ENCODE measurements at regions not wholly inside any gene's neighbourhood (a gene's known extent, or its start where the extent isn't known, plus 50 kb on each side); places are given as distances from the start of the nearest gene placed in this dataset.

DNA sequence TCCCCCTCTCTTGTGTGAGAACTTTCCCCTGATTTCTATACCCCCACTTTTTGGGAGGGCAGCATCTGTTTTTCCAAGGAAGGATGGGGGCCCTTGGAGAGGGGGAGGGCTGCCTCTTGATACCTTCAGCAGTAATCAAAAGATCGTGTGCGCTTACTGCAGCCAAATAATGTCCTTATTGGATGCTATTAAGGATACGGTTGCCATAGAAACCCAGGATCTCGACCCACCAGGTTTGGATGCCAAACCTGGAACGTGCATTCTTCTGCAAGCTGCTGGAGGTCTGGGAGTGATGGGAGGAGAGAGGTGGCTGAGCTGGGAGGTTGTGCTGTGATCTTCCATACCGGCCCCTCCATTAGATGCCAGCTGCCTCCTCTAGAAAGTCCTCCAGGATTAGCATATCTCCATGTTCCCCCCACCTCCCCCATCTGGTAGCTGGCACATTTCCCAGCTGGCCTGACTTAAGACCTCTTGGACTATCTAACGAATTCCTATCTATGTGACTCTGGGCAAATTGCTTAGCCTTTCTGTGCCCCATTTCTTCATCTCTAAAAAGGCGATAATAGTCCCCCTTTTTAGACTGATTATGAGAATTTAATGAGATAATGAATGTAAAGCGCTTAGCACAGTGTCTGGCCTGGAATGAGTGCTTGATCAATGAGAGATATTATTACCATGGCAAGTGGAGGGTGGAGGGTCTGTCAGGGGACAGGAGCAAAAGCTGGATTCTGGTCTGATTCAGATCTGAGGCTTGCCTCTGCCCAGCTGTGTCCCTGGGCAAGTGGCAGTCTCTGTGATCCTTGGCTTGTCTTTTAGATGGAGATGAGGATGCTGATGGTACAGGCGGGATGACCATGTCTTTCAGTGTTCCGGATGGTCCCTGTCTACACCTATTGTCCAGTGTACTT is 78.5 kb upstream of the PCBD1 start:
- no peak for DNase-seq (ENCODE audit: low read depth)

DNA sequence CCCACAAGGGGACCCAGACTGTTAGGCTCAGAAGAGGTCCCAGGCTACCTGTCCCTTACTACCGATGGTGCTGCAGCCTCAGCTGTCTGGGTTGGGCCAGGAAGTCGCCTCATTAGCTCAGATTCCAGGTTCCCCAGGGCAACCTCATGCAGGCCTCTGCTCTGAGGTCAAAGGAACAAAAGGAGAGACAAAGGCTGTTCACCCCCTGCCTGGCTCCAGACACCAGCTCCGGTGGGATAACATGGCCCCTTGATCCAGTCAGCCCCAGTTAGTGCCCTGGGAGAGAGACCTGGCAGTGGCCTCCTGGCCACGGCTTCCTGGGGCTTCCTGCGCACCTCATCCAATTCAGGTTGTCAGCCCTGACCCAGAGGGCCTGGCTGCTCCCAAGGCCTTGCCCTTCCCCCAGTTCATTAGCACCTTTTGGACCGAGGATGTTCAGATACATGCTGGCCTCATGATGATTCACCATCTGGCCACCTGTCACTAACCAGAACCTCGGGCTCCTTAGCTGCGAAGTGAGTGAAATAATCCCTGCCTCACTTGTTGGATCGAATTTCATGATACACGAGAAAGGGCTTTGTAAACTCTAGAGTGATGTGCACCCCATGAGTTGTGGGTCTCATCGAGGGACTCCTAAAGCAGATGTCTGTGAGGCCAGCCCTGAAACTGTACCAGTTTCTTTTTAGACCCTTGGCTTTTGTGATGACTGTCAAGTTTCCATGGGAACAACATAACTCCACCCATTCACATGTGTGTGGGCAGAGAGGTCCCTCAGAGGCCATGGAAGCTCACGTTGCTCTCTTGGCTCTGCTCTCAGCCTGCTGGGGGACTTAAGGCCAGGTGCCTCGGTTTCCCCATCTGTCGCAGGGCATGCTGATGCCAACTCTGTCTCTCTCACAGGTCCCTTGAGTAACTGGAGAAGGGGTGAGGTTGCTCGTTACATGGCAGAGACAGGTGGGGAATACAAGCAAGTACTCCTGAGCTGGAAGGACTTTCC is 79.5 kb upstream of the PCBD1 start:
- DNase-seq (ENCODE audit: low read depth), result no peak

DNA sequence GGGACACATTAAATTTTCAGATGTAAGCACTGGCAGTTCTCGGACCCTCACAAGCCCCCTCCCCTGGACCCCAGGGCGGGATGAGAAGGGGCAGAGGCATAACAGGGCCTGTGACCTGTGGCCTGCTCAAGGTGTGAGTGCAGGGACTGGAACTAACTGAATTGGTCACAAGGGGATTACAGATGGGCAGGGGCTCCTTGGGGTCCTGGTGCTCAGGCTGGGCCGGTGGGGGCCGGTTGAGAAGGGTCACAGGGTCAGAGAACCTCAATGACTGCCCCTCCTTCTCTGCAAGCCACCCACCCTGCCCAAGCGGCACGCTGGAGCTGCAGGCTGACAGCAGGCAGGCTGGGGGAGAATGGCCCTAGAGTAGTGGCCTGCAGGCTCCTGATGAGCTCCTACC is 80.8 kb upstream of the PCBD1 start:
- DNase-seq (ENCODE audit: low read depth), result no peak

DNA sequence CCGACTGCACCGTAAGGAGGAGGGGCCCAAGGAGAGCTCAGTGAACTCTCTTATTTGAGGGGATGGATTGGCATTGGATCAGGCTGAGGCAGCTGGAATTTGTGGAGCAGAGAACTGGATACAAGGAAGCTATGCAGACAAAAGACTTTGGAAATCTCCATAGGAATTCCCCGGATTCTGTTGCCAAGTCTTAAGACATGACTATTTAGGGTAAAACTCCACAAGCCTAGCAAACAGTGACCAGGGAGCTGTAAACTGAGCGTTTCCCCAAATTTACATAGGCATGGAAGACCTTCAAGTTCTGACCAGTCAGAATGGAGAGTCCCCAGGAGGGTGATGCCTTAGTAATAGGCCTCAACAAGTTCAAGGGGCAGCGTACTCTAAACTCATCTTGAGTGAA is 82.5 kb upstream of the PCBD1 start:
- no peak for DNase-seq (ENCODE audit: low read depth)

DNA sequence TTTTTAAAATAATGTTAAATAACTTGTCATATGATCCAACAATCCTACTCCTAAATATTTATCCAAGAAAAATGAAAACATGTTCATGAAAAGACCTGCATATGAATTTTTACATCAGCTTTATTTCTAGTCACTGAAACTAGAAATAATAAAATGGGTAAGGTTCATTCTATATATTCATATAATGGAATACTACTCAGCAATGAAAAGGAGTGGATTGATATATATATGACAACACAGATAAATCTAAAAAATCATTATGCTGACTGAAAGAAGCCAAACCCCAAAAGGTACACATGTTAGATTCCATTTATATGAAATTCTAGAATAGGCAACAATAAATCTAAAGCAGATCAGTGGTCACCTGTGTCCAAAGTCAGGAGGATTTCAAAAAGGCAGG is 84.9 kb upstream of the PCBD1 start:
- DNase-seq (ENCODE audit: low read depth), result no peak

DNA sequence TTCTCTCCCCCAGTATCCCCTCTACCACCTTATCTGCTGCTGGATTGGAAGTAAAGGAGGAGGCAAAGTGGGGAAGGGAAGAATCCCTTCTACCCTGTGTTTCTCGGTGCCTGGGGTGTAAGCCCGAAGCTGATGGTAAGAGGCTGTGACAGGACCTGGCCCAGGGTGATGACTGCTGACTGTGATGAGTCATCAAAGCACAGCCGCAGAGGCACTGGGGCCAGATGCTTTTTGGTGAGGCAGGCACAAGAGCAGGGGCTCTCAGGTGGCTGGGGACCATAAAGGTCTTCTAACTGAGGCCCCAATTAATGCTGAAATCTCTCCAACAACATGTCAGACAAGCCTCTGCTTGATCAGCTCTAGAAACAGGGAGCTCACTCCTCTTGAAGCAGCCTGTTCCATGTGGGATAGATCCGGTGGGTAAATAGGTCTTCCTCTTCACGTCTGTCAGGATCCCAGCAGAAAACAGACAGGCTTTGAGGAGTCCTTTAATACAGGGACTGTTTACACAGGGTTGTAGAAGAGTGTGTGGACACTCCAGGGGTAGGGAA is 86.1 kb upstream of the PCBD1 start:
- no peak for DNase-seq (ENCODE audit: low read depth)

DNA sequence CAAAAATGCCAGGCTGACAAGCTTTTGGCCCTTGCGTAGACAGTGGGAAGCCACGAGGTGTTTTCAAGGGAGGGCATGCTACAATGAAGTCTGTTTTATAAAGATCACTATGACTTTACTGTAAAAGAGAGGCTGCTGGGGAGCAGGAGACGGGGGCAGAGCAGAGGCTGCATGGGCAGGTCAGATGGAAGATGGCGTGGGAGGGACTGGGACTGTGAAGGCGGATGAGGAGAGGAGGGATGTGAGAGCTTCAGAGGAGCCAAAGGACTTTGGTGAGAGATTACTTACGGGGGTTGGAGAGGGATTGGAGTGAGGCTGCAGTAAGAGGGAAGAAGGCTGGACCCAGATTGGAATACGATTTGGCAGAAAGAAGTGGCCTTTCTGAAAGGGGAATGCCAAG is 86.6 kb upstream of the PCBD1 start:
- no peak for DNase-seq (ENCODE audit: low read depth)

DNA sequence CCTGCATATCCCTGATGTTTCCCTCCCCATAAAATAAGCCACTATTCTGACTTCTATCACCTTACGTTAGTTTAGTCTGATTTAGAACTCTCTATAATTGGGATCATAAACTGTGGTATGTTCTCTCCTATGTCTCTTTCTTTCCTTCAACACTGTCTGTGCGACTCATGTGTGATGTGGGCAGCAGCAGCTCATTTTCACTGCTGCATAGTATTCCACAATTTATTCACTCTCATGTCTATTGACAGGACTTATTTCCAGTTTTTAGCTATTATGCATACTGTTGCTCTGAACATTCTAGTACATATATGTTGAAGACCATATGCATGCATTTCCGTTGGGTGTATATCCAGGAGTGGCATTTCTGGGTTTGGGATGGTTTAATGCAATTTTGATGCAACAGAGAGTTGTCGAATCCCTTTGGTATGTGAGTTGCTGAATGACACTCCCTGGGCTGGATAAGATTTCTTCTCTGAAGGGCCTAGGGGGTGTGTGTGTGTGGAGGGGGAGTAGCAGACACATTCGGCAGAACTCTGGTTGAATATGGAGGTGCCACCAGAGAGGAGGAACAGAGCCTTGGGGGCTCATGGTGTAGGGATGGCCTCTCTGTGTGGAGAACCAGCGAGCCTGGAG is 87.8 kb upstream of the PCBD1 start:
- DNase-seq (ENCODE audit: low read depth), result no peak

DNA sequence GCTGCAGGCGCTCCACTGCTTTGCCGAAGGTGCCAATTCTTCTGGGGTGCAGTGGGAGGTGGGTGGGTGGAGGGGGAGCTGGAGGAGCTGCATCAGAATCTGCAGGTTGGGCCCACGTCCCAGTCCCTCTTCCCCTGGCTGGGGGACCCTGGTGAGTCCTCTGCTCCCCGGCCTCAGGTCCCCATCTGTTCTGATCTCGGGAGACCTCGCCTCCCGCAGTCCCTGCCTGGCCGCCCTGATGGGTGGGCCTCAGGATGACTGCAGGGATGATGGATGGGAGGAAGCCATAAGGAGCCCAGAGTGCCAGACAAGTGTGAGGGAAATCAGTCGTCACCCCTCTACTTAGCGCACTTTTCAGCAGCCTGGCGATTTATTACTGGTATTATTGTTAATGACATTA is 89.3 kb upstream of the PCBD1 start:
- DNase-seq (ENCODE audit: low read depth), result no peak

DNA sequence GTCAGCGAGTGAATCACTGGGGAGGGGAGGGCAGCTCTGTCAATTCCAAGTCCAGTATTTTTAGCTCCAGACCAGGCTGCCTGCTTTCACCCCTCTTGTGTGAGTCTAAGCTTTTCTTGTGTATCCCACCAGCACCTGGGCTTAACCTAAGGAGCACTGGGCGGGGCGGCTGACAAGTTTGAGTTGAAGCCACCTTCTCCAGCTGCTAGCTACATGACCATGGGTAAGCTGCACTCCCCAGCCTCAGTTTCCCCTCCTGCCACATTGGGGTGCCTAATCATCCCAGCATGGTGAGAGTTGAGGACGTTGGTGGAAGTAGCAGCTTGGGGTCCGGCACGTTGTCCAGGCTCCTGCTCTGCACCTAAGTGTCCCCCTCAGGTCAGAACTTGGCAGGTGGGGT is 89.8 kb upstream of the PCBD1 start:
- no peak for DNase-seq (ENCODE audit: low read depth)

DNA sequence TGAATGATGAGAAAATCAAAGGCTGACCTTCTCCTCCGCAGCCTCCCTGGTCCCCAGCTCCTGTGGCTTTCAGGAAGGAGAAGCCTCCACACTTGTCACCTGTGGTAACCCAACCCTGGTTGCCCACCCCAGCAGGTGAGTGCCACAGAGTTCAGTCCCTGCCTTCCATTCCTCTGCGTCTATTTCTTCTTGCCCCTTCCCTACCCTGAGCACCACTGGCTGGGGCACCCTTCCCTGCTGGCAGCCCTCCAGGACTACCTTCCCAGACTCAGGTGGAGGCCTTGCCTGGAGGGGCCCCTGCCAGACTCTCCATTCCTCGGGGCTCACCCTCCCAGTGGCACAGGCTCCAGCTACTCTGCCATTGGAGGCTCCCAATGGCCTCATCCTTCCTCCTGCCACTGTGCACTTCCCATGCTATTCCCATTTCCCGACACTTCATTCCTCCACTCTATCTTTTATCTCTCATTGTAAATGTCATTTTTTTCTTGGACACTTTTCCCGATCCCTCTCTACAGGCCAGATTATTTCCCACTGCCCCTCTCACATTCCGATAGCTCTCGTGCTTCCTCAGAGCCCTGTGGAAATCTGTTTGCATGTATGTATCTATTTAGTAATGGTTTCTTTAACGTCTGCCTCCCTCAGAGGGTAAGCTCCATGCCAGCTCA is 90.6 kb upstream of the PCBD1 start:
- no peak for DNase-seq (ENCODE audit: low read depth)

DNA sequence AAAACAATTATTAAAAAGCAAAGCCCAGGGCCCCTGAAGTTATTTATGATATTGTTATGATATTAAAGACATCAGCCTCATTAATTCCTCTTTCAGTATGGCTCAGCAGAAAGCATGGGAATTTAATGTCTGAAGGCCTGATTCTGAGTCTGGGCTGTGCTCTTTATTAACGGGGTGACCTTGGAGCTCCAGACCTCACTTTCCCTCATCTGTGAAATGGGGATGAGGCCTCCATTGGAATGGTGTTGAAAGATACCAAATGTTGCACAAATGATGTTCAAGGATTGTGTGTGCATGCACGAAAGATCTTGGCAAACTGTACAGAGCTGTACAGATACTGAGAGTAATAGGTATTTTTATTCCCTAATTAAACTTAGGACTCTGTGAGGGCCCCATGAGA is 92.3 kb upstream of the PCBD1 start:
- DNase-seq (ENCODE audit: low read depth), result no peak

DNA sequence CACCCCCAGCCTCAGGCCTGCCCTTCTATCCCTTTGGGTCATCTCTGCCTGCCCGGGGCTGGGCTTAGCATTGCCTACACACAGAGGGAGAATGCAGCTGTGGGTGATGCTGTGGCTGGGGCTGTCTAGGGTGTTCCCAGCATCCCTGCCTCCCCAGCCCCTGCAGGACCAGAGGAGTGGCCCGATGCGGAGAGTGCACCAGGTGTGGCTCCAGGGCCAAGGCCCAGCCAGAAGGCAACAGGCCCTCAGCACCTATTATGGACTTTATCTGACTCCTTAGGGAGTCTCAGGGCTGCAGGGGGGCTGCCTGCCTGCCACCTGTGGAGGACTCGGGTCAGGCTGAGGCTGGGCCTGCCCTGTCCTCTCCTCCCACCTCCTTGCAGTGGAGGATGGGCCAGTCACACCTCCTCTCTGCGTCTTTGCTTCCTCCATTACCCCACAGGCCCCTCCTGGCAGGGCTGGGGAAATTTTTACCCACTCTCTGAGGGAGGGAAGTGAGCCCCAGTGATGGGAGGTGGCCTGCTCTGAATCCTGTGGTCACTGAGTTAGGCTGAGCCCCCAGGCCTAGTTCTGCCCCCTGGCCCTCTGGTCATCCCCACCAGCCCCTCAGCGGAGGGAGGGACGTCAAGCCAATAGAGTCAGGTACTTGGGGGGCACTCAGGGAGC is 92.9 kb upstream of the PCBD1 start:
- no peak for DNase-seq (ENCODE audit: low read depth)

DNA sequence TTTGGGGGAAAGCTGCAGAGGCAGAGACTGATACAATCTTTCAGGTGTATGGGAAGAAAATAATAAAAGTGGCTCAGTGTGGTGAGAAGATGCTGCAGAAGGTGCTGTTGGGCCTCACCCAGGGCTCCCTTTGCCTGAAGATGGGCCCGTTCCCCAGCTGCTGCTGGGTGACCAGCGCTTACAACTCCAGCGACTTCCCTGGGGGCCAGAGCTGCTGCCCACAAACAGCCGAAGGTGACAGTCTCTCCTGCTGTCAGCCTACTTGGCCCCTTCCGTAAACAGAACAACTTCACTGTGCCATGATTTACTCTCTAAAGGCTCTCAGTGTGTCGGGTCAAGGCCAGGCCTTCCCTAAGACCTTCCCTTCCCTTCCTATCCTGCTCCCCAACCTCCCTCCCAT is 93.6 kb upstream of the PCBD1 start:
- no peak for DNase-seq (ENCODE audit: low read depth)

DNA sequence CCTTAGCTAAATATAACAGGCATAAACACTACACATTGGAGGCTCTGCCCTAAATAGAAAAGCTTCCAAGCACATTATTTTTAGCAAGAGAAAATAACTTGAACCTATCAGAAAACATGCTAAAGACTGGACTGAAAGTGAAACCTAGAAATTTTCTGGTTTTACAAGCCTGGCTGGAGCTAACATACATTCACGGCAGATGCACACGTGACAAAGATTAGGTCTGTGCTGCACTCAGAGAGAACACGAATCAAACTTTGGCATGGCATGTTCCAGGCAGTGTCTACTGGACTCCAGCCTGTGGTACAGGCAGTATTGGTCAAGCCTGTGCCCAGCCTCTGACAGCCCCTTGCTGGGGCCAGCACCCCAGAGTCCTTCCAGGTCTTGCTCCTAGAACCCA is 94.1 kb upstream of the PCBD1 start:
- no peak for DNase-seq (ENCODE audit: low read depth)

DNA sequence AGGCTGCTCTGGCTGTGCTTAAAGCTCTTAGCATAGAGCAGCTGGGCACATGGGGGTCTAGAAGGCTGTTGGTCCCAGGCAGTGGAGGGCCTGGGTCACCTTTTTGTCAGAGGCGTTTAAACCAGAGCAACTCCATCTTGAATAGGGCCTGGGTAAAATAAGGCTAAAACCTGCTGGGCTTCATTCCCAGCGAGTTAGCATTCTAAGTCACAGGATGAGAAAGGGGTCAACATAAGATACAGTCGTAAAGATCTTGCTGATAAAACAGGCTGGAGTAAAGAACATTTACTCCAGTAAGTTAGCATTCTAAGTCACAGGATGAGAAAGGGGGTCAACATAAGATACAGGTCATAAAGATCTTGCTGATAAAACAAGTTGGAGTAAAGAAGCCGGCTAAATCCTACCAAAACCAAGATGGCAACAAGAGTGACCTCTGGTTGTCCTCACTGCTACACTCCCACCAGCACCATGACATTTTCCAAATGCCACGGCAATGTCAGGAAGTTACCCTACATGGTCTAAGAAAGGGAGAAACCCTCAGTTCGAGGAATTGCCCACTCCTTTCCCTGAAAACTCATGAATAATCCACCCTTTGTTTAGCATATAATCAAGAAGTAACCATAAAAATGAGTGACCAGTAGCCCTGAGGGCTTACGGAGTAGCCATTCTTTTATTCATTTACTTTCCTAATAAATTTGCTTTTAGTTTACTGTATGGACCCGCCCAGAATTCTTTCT is 96.8 kb upstream of the PCBD1 start:
- no peak for DNase-seq (ENCODE audit: low read depth)

DNA sequence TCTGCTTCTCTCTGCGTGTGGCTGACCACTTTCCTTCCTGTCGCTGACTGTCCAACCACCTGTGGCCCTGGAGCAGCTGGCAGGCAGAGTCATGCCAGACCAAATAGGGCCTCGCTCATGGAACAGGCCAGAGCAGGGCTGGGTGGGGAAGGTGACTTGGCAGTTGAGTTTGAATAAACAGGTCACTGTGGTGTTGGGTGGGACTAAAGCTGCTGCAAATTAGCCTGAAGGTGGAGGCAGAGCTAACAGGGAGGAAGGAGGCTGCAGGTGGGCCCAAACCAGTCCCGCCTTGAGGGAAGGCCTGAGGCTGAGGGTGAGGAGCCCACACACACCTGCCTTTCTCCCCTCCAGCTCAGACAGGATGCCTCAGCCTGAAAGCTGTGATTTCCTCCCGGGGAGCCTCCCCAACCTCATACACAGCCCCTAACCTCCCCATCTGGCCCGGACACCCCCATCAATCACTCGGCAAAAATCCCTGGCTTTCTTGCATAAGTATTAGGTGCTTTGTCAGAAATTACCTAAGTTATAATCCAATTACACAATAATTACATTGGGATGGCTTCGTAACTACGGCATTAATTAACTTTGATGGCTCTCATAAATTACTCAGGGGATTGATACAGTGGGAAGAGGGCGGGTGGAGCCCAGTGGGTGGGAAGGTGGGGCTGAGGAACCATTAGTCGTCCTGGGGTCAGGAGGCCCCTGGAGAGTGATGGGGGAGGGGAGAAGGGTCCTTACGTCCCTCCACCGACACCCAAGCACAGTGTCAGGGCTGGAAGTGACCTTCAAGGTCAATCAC is 97.7 kb upstream of the PCBD1 start:
- DNase-seq (ENCODE audit: low read depth), result no peak

DNA sequence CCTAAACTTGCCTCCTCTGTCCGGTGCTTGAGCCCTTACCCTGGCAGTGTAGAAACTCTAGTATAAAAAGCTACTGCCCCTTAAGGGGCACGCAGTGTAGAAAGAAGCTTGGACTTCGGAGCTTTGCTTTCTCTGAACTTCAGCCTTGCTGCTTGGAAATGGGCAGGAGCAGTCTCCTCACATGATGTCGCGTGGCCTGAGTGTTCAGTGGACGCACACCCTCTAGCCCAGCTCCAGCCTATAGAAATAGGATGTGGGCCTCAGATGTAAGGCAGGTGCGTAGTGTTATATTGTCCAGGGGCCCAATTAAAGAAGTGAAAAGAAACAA is 98.2 kb upstream of the PCBD1 start:
- DNase-seq (ENCODE audit: low read depth), result no peak

DNA sequence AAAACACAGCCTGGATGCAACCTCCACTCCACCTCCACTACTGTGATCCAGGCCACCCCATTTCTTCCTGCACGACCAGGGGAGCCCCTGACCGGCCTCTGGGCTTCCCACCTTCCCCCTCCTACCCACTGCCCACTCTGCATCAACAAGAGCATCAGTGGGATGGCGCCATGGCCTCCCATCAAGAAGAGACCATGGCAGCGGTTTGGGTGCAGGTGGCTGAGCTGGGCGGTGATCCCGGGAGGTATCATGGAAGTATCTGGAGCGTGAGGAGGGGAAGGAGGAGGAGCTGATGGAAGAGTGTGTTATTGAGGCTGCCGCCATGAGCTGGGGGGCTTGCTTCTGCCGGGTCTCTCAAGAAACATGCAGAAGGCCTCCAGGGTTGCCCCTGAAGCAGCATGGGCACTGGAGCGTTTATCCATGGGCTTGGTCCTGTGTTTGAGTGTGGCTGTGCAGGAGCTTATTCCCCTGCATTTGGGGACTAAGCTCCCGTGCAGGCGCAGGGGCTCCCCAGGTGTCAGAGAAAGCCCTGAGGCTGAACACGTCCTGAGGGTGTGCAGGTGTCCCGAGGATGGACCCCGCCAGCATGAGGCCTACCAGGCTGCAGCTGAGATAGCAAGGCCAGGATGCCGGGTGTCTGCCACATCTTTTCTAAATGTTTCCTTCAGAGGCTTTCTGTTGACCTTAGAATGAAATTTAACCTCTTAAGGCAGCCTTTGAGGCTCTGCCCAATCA is 99.2 kb upstream of the PCBD1 start:
- DNase-seq (ENCODE audit: low read depth), result no peak
